ENCODE measurements at regions not wholly inside any gene's neighbourhood (a gene's known extent, or its start where the extent isn't known, plus 50 kb on each side); places are given as distances from the start of the nearest gene placed in this dataset.

DNA sequence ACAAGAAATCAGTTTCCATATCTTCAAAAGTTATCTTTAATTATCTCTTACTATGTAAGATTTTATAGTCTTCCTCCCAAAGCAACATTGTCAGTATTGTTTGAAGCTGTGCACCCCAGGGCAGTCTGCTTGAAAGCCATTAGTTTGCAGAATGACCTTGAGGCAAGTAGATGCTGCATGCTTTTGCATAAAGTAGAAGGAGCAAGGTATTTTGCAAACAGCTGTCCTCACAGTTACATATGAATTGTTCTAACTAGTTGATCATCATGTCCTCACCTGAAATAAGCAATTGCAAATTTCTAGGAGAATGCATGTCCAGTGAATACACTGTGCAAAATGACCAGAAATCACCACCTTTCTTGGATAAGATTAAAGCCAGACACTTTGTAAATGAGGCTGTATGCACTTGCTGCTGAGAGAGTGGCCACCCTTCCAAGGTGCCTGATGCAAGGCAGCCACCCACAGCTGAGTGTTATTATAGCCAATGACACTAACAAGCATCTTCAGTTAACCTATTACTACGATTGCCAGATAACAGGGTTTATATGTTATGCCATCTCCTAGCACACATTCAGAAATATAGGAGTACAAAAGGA, 730.0 kb upstream of the TMEM132C start:
- TF ChIP-seq, protein P1, sequence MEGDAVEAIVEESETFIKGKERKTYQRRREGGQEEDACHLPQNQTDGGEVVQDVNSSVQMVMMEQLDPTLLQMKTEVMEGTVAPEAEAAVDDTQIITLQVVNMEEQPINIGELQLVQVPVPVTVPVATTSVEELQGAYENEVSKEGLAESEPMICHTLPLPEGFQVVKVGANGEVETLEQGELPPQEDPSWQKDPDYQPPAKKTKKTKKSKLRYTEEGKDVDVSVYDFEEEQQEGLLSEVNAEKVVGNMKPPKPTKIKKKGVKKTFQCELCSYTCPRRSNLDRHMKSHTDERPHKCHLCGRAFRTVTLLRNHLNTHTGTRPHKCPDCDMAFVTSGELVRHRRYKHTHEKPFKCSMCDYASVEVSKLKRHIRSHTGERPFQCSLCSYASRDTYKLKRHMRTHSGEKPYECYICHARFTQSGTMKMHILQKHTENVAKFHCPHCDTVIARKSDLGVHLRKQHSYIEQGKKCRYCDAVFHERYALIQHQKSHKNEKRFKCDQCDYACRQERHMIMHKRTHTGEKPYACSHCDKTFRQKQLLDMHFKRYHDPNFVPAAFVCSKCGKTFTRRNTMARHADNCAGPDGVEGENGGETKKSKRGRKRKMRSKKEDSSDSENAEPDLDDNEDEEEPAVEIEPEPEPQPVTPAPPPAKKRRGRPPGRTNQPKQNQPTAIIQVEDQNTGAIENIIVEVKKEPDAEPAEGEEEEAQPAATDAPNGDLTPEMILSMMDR (conservative IDR thresholded peaks at IDR 0.05) = no peak
- no peak overlapping the region for H3K27ac ChIP-seq

DNA sequence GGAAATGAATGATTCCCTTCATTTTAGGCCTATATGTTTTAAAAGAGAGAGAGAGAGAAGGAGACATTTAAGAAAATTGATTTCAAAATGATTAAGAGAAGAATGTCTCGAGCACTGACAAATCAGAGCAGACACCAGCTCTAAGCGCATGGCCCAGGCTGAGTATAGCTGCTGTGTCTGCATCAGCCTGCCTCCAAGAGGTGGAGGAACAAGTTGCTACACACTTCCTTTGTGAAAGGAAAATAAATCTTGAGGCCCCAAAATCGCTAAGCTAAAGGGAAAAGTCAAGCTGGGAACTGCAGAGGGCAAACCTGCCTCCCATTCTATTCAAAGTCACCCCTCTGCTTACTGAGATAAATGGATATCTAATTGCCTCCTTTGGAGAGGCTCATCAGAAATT, 728.7 kb upstream of the TMEM132C start:
- no peak overlapping the region for H3K27ac ChIP-seq
- TF ChIP-seq, protein P1 (conservative IDR thresholded peaks at IDR 0.05) = no peak

DNA sequence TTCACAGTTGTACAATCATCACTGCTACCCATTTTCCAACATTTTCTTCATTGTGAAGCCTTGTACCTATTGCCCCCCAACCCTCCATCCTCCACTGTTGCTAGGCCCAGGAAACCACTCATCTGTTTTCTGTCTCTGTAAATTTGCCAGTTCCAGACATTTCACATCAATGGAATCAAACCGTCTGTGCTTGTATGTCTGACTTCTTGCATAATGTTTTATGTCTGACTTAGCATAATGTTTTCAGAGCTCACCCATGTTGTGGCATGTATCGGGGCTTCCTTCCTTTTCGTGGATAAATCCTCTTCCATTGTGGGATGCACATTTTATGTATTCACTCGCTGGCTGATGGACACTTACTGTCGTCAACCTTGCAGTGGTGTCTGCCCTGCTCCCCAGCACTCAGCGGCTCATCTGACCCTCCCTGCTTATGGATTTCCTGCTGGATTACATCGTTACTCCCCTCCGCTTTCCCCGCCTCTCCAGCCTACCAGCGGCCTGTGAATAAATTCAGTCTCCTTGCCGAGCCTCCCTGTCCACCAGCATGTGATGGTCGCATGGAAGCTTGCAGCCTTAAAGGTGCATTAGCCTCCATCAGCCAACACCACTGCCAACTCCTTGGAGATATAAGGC, 727.6 kb upstream of the TMEM132C start:
- TF ChIP-seq, protein P1 (conservative IDR thresholded peaks at IDR 0.05) = no peak
- H3K27ac ChIP-seq = no peak overlapping the region

DNA sequence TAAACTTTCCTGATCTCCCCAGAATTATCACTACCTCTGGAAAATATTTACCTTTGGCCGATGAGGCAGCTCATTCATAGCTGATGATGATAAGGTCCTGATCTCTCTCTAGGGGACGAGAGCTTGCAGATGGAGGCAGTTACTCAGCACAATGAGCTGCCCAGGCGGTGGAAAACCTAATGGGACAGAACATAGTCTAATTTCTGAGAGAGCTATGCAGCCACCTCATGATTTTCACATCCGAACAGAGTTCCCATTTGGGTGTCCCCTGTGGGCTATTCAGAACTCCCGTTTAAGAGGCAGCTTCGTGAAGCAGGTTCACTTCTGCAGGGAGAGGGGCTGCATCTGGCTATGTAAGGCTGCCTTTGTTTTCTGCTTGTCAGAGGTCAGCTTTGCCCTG, 724.6 kb upstream of the TMEM132C start:
- TF ChIP-seq, protein P1 (conservative IDR thresholded peaks at IDR 0.05) = no peak
- H3K27ac ChIP-seq = no peak overlapping the region

DNA sequence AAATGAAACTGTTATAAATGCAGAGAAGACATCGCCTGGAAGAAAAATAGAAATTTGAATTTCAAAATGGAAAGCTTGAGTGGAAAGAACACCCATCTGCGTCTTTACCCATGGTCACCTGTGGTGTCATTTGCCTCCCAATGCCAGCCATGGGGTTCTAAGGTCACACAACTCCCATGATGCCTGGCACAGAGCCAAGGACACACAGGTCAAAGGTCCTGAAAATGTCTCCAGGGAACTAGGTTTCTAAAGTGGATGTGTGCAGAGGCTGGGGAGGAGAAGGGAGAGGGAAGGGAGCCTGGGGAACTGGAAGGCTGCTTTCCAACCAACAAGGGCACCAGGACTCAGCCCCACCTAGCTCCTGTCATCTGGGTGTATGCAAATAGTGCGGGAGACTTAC, 724.0 kb upstream of the TMEM132C start:
- no peak overlapping the region for H3K27ac ChIP-seq
- TF ChIP-seq, protein P1 (conservative IDR thresholded peaks at IDR 0.05) = no peak

DNA sequence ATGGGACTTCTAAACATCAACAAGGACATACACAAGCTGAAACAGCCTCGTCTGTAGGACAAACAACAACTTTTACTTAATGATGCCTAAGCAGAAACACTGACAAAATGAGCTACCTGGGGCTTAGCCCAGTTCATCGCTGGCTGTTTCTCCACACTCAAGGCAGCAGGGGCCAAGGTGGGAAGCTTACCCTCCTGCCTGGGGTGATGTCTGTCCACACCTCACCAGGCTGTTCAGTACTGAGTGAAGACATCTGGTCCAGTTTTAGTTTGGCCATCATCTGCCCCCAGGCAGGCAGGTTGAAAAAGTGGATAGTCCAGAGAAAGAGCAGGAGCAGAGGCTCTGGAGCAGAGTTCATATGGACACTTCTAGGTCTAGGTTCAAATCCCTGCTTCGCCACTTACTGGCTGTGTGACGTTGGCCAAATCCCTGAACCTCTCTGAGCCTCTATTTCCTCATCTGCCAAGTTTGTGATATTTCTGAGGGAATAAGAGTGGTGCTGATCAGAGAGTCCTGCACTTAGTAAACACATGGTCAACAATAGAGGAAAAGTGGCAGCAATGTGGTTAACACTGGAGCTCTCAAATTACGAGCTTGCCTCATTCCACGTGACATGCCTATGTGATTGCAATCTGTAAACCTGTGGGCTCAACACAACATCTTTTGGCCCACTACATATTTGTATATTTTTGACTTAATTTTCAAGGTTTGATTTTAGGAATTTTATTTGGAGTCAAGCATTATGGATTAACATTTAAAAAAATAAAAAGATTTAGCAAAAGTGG, 720.1 kb upstream of the TMEM132C start:
- no peak overlapping the region for H3K27ac ChIP-seq
- TF ChIP-seq, protein P1 (conservative IDR thresholded peaks at IDR 0.05) = no peak

DNA sequence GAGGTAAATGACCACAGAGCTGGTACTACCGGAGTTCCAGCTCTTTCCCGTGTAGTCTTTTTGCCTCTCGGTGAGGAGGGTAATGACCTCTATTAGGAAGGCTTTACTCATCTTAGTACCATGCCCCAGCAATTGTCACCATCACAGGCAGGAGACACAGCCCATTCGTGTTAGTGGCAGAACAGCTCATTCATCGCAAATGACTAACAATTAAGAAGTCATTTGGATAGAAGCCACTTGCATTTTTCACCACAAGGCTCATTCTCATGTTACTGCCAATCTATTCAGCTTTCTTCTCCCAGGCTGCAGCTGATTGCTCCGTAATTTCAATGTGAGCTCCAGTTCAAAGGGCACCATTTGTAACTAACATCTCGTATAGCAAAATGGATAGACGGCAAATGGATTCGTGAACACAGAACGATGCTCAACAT, 718.8 kb upstream of the TMEM132C start:
- H3K27ac ChIP-seq = no peak overlapping the region
- TF ChIP-seq, protein P1 (conservative IDR thresholded peaks at IDR 0.05) = no peak

Data from VCaP (cell line).